ENCODE measurements at regions not wholly inside any gene's neighbourhood (a gene's known extent, or its start where the extent isn't known, plus 50 kb on each side); places are given as distances from the start of the nearest gene placed in this dataset.

- H3K4me3 ChIP-seq (ENCODE audit: low read depth, low read length): no peak overlapping the region
- no peak for TF ChIP-seq CTCF (IDR thresholded peaks at IDR 0.05; ENCODE audit: low read depth, low read length)
Measured at GRCh38 chr1:217181756-217182155, 449.1 kb downstream of the GPATCH2 start.

GRCh38 chr1:217181176-217181746 is 449.6 kb downstream of the GPATCH2 start:
- no peak overlapping the region for H3K4me3 ChIP-seq (ENCODE audit: low read depth, low read length)
- no peak for TF ChIP-seq CTCF (IDR thresholded peaks at IDR 0.05; ENCODE audit: low read depth, low read length)

- H3K4me3 ChIP-seq (ENCODE audit: low read depth, low read length): no peak overlapping the region
- no peak for TF ChIP-seq CTCF (IDR thresholded peaks at IDR 0.05; ENCODE audit: low read depth, low read length)
Measured at GRCh38 chr1:217180443-217180842, 450.4 kb downstream of the GPATCH2 start.

- H3K4me3 ChIP-seq (ENCODE audit: low read depth, low read length): no peak overlapping the region
- no peak for TF ChIP-seq CTCF (IDR thresholded peaks at IDR 0.05; ENCODE audit: low read depth, low read length)
Measured at GRCh38 chr1:217164403-217164802, 441.2 kb upstream of the ESRRG start.

- TF ChIP-seq CTCF (IDR thresholded peaks at IDR 0.05; ENCODE audit: low read depth, low read length): no peak
- H3K4me3 ChIP-seq (ENCODE audit: low read depth, low read length): no peak overlapping the region
Measured at GRCh38 chr1:217153361-217153760, 430.1 kb upstream of the ESRRG start.

- no peak for TF ChIP-seq CTCF (IDR thresholded peaks at IDR 0.05; ENCODE audit: low read depth, low read length)
- H3K4me3 ChIP-seq (ENCODE audit: low read depth, low read length): no peak overlapping the region
Measured at GRCh38 chr1:217150366-217150765, 427.1 kb upstream of the ESRRG start.

GRCh38 chr1:217149791-217150190 is 426.6 kb upstream of the ESRRG start:
- no peak for TF ChIP-seq CTCF (IDR thresholded peaks at IDR 0.05; ENCODE audit: low read depth, low read length)

More at GRCh38 chr1:217149791-217150190, 426.6 kb upstream of the ESRRG start:
- H3K4me3 ChIP-seq (ENCODE audit: low read depth, low read length): no peak overlapping the region

All from WI38 (cell line).